GM18517 (cell line): ENCODE measurements at regions not wholly inside any gene's neighbourhood (a gene's known extent, or its start where the extent isn't known, plus 50 kb on each side); places are given as distances from the start of the nearest gene placed in this dataset.
"Not testable (repeated sequence)": the region's sequence is repeated elsewhere in the genome, so short reads cannot be mapped to it uniquely, and the experiment has no call there.

Source experiments
- ATAC-seq: cut with Tn5 transposase; IDR thresholded peaks from one replicate; pipeline ENCODE4 v1.9.1; 2021; ENCODE audit warnings: mild to moderate bottlenecking, moderate library complexity; ENCODE audit not compliant: unreplicated experiment

DNA sequence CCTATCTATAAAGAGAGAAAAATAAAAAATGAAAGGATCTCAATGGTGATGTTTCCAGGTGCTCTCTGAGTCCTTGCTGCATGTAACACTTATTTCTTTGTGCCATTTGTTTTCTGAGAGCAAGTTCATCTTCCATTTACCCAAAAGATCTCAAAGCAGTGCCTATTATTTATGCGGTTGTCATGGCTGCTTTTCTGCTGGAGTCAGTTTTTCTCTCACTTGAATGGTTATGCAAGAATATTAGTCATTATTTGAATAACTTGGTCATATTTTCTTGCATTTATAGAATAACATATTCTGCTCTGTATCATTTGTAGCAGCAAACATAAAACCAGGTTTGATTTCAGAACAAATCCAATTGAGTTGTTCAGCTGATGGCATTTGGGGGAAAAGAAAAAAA, 141.8 kb upstream of the G2E3 start:
- ATAC-seq: no peak

DNA sequence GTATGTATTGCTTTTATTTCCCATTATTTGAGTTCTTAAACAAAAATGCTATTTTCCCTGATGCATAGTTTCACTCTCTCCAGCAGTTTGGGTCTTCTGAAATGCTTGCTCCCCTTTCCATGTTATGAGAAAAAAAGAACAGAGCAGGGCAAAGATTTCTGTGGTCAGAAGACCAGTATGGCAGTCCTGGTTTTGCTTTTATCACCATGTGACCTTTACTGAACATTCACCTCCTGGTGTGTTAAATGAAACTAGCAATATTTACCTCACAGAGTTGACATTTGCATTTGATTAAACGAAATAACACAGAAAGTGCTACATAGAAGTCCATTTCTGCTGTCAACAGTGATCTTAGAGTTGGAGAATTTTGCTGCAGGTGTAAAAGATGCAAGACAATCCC, 141.0 kb upstream of the G2E3 start:
- ATAC-seq: no peak

DNA sequence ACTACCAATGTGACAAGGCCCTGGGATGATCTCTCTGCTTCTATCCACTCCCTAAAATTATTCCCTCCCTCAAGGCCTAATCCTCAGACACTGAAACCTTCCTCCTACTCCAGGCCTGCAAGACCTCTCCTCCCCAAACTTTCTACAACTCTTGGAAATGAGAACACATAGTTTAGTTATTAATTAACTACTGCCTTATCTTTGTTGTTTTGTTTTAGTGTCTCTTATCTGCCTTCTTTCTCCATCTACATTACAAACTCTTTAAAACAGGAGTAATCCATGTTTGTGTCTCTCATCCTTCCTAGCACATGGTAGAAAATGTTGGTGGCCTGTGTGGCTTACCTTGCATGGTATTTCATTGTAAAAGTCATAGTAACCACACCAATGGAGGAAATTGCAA, 139.9 kb upstream of the G2E3 start:
- no peak for ATAC-seq

DNA sequence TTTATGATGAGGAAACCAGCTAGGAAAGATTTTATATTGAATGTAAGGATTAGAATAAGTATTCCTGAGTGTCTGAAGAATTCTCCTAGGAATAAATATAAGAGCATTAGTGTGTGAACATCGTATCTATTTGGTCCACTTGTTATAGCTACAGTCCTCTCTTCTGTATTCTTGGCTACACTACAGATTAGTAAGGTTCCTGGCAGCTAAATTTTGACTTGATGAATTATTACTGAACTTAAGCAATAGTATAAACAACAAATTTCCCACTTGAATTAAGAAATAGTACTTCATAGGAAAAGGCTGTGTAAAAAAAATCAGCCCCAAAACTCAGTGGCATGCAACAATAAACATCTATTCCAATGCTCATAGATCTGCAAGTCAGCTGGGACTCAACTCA, 138.4 kb upstream of the G2E3 start:
- no peak for ATAC-seq

DNA sequence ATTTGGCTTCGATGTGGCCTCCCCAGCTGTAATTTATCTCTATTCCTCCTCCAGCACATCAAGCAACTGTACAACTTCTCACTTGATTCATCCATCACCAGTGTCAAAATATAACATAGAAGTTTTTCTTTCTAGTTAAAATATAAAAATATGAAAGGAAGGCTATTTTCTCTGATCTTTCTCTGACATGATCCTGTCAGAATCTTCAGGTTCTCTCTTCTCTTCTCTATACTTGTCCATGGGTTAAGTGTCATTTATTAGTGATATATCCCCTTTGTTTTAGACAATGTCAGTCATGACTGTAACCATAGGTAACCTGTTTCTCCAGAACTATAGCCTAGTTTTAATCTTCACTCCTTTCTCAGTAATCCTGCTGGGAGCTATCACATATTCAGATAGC, 132.5 kb upstream of the G2E3 start:
- ATAC-seq: no peak

DNA sequence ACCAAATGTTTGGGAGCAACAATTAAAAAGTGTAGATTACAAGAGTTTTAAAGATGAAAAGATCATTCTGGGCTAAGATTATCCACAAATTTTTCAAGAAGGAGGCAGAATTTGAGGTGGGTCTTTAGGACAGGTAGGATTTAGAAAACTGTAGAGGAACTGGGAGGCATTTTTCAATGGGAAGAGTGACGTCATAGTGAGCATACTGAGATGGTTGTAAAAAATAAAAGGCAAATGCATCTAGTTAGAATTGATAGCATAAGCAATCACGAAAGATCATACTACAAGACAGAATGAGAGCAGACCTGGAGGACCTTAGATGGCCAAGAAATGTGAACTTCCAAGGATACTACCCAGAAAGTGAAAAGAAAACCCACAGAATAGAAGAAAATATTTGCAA, 131.6 kb upstream of the G2E3 start:
- ATAC-seq: no peak

DNA sequence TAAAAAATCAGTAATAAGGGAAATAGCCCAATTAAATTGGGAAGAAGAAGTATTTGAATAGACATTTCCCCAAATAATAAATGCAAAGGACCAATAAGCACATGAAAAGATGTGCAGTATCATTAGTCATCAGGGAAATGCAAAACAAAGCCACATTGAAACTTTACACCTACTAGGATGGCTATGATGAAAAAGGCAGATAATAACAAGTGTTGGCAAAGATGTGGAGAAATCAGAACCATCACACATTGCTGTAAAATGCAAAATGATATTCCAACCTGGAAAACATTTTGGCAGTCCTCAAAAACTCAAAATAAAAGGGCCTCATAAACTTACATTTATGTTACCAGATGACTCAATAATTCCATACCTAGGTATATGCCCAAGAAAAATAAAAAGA, 131.1 kb upstream of the G2E3 start:
- ATAC-seq: no peak

DNA sequence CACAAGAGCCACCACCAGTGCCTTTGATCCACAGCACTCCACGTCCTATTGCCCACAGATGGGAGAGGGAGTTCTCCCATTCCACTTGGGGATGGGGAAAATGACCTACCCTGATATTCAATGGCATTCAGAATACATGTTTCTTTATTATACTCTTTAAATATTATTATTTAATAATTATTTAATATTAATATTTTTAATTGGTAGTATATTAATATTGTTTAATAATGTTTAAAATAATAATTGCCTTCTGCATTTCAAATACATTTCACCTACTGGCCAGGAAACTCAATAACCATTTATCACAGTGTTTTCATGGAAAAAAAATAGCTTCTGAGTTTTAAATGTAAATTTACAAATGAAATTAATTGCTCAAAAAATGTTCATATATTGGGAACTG, 127.4 kb upstream of the G2E3 start:
- no peak for ATAC-seq

DNA sequence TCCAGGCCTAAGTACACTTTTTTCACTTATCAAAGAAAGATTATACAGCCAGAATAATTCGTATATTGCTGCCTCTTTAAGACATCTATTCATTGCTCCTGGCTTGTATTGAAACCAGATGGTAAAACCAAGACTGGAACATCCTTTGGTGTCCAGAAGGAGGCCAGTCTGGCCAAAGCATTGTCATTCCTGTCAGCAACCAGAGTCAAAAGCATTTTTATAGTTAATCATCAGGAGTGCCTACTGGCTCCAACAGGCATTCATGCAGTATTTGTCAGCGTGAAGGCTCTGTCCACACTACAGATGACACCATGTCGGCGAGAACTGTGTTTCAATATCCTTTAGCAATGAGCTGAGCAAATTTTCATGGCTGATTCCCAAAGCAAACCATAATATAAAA, 118.0 kb upstream of the G2E3 start:
- no peak for ATAC-seq

DNA sequence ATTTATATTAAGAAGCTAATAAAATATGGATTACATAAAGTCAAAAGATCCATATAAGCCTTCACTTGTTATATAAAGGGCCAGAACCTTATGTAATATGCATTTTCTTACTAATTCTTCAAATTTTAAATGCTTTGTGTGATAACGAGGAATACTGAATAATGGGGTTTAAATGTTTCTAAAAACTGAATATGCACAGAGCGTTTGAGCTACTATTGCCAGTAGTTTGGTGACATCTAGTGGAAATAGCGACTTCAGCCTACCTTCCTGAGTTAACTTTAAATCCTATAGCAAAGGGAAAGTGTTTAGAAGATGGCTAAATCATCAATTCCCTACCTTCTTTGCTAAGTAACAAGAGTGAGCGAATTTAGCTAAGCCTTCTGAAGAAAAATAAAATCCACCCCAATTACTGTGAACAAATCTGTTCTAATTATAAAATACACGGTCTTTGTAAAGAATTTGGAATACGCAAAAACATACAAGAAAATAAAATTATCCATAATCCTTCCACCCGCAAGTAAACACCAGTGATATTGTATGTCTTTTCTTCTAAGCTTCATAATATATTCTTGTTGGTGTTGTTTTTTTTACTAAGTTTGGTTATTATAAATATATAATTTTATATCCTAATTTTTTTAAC, 115.5 kb upstream of the G2E3 start:
- ATAC-seq: no peak

DNA sequence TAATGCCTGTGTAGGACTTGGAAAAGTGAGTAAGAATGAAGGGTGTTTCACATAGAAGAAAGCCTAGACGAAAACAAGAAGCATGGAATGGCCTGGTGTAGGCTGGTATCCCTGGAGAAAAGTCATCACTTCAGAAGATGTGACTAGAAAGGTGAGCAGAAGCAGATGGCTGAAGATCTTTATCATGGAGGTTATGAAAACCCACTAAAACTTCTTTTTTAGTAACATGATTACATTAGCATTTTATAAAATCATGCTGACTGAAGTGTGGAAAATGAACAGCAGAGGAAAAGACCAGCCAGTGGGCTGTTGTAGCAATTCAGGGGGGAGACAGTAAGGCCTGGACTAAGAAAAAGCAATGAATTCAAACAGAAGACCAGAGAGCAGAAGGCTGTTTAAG, 114.5 kb upstream of the G2E3 start:
- no peak for ATAC-seq

DNA sequence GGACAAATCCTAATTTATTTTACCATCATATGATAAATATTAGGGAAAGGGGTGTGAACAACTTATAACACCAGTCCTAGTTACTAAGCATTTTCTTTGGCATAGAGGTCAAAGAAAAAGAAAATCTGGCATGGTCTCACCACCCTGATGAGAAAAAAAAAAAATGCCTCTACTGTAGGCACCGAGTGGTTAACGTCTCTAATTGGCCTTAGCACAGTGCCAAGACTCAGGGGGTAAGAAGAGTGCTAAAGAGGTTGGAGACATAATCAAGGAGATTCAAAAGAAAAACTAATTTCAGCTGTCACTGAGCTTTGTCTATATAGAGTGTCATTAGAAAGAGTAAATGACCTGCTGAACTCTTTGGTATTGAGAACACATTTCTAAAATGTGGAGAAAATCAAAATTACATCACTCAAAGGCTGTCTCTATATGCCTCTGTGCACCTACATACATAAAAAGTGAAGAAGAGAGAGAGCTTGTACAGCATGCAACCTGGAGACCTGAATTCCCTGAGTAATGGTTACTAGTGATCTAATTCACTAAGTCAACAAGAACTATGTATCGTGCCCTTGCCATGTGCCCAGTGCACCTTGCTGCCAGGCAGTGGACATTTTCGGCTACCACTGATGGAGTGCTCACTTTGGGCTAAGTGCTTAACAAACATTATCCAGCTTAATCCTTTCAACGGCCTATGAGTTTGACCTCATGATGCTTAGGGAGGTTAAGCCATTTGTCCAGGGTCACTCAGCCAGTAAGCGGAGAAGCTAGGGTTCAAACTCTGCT, 113.8 kb upstream of the G2E3 start:
- ATAC-seq: no peak

DNA sequence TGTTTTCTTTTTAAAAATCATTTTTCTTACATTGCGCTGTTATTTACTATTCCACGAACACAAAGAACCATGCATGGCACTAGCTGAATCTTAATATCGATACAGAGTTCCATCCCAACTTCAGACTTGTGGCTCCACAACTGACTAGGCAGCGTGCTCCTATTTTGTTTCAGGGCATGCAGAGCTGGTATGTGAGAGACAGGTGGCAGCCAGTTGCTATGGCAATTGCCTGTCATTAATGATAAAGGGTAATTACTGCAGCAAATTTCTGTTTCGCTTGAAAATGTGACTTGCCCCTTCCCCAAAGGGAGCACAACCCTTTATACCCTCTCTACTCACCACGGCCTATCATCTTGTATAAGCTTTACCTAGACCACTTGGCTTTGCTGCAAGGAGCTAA, 113.1 kb upstream of the G2E3 start:
- ATAC-seq: no peak

DNA sequence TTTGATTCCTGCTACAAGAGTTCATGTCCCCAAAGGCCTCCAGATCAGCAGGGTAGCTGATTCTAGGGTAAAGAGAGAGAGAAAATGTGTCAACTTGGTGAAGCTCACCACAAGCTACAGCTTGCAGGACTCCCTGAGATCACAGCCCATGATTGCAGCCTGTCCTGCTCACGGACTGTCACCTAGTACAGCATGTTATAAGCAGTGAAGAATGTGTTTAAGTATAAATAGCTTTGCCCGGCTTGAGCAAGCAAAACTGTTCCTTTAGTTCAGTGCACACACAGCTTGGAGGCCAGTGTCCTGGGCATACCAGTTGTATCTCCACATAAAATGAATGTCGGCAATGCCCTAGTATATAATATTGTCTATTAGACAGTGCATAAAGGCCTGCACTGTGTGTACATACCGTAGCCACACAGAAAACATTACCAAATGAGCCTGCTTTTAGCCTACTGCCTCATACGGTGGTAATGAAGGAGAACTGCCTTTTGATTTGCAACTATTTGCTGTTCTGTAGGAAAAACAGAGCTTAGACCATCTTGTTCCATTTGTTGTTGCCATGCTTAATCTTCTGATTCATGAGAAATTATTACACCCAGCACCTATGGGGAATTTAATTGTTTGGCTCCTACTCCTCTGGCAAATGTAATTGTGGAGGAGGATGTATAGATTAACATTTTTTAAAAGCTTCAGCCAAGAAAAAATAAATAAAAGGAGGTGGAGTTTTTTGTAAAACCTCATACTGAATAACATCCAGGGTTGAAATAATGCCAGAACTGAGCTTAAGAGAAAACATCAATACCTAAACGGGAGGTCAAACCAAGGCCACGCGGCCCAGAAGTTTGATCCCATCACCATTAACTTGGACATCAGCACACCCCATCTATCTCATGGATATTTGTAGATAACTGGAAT, 108.1 kb upstream of the G2E3 start:
- ATAC-seq: no peak

DNA sequence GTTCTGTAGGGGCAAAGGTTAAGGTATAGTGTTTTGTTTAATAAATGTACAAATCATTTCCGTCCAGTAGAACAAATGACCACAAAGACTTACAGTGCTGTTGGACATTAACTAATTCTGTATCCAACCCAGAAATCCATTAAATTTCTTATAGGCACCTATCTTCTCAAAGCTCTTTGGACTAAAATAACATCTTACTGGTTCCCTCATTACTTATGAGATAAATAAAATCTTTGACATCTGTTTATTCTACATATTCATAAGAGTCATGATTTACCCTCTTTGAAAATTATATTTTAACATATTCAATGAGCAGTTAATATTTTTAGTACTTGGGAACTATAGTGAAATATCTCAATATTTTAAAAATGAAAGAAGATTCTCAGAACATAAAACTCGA, 102.7 kb upstream of the G2E3 start:
- no peak for ATAC-seq

DNA sequence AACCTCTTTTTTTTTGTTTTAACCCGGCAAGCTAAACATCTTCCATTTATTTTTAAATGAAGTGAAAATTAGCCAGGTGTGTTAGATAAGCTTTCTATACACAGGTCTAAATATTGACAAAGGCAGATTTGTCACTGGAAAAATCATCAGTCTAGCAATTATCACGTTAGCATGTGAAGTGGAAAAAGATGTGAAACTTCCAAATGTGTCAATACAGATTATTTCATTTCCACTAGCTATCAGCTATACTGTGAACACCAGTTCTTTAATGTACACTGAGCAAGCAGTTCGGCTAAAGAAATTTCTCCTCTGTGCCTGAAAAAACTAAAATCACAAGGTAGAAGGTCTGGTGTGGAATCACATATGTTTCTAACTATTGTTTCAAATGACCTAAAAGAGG, 96.6 kb upstream of the G2E3 start:
- no peak for ATAC-seq

DNA sequence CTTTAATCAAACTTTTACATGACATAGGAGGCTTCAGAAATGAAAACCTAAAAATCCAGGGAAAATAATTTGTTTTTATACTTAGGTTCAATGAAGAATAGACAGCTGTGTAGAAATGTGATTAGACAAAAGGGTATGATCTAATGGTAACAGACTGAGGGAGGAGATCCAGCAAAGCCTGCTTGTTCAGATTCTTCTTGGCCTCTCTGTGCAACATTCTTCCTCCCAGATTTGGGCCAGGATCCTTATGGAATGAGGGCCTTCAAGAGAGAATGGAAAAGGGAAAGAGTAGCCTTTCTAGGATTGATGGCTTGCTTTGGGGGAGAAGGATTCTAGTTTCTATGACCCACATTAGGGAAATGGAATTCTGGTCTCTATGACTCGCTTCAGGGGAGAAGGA, 94.5 kb upstream of the G2E3 start:
- ATAC-seq: no peak

DNA sequence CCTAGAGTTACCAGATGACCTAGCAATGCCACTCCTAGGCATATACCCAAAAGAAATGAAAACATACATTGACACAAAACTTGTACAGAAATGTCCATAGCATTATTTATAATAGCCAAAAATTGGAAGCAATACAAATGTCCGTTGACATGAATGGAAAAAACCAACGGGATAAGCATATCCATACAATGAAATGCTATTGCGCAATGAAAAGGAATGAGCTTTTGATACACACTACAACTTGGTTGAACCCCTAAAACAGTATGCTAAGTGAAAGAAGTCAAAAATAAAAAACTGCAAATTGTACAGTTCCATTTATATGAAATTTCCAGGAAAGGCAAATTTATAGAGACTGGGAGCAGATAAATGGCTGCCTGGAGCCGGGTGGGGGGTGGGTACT, 90.6 kb upstream of the G2E3 start:
- no peak for ATAC-seq

DNA sequence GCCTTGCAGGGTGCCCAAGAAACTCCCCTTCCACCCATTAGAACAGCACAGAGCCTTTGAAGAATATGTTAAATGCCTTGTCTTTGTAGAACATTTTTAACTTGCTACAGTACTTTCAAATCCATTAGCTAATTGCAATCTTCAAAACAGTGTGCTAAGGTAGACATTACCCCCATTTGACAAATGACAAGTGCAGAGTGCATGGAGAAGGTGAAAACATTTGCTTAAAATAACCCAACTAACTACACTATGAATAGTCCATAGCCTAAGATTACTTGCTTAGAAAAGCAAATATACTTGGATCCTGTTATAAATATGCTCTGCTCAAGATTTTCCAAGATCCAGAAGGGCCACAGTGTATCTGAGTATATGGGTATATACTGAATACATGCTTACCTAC, 87.0 kb upstream of the G2E3 start:
- ATAC-seq: no peak

DNA sequence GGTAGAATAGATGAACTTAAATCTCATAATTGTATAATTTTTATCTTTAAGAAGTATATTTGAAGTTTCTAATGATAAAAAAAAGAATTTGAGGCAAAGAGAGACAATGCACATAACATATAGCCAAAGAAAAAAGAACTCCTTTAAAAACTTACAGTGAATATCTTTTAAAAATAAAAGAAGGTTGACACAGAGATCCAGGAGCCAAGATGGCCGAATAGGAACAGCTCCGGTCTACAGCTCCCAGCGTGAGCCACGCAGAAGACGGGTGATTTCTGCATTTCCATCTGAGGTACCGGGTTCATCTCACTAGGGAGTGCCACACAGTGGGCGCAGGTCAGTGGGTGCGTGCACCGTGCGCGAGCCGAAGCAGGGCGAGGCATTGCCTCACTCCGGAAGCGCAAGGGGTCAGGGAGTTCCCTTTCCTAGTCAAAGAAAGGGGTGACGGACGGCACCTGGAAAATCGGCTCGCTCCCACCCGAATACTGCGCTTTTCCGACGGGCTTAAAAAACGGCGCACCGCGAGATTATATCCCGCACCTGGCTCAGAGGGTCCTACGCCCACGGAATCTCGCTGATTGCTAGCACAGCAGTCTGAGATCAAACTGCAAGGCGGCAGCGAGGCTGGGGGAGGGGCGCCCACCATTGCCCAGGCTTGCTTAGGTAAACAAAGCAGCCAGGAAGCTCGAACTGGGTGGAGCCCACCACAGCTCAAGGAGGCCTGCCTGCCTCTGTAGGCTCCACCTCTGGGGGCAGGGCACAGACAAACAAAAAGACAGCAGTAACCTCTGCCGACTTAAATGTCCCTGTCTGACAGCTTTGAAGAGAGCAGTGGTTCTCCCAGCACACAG, 84.9 kb upstream of the G2E3 start:
- not testable (repeated sequence) for ATAC-seq

DNA sequence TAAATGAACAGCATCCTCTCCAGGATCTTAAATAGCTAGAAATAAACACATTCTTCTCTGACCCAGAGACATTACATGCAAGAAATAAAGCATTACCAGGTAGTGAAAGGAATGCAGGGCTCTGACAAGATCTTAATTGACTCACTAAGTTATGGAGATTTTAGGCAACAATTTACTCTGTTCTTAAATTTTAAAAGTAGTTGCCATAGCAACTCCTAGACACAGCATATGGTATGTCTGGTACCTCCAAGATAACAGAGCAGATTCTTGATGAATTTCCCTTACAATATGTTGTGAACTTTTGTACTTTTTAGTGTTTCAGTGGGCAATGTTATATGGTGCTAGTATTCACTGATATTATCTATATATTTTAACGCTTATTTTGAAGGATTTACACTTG, 76.7 kb upstream of the G2E3 start:
- no peak for ATAC-seq
